ENCODE measurements at regions not wholly inside any gene's neighbourhood (a gene's known extent, or its start where the extent isn't known, plus 50 kb on each side); places are given as distances from the start of the nearest gene placed in this dataset.
"Not testable (repeated sequence)": the region's sequence is repeated elsewhere in the genome, so short reads cannot be mapped to it uniquely, and the experiment has no call there.

DNA sequence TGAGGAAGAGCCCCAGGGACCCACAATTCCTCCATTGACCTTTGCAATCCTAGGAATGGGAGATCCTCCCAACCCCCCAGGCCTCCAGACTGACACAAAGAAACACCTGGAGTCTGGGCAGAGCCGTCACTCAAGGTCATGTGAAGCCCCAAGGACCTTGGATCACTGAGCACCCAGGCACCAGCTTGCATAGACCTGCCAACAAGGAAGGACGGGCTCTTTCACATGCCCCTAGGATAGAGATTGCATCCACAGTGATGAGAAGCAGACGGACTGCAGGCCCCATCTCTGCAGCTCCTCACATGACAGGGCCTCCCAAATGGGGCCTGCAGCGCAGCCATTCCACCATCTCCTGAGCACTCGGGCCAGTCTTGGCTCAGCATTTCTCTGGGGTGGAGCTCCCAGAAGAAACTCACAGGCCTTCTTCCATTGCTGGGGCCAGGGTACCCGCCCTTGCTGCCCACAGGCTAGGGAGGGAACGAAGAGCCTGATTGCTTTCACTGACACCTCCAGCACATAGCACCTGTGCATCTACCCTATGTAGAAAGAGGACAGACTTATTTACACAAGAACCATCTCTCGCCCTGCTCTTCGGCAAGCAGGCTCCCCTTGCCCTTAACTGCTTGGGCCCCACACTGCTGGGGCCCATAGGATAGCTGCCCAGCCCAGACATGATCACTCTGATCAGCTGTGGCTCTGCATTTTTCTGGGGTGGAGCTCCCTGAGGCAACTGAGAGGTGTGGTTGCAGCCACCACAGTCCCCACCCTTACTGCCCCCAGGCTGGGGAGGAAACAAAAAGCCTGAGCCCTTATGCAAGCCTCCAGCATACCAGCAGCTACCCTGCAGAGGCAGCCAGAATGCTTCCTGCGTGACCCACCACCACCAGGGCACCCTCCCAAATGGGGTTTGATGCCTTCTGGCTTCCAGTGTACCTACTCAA, 185.7 kb upstream of the ZCCHC13 start:
- no peak overlapping the region for H3K27ac ChIP-seq
- TF ChIP-seq, protein P1, sequence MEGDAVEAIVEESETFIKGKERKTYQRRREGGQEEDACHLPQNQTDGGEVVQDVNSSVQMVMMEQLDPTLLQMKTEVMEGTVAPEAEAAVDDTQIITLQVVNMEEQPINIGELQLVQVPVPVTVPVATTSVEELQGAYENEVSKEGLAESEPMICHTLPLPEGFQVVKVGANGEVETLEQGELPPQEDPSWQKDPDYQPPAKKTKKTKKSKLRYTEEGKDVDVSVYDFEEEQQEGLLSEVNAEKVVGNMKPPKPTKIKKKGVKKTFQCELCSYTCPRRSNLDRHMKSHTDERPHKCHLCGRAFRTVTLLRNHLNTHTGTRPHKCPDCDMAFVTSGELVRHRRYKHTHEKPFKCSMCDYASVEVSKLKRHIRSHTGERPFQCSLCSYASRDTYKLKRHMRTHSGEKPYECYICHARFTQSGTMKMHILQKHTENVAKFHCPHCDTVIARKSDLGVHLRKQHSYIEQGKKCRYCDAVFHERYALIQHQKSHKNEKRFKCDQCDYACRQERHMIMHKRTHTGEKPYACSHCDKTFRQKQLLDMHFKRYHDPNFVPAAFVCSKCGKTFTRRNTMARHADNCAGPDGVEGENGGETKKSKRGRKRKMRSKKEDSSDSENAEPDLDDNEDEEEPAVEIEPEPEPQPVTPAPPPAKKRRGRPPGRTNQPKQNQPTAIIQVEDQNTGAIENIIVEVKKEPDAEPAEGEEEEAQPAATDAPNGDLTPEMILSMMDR (IDR thresholded peaks at IDR 0.05) = no peak
- no peak for TF ChIP-seq ZFX (IDR thresholded peaks at IDR 0.05; ENCODE audit: borderline replicate concordance)

DNA sequence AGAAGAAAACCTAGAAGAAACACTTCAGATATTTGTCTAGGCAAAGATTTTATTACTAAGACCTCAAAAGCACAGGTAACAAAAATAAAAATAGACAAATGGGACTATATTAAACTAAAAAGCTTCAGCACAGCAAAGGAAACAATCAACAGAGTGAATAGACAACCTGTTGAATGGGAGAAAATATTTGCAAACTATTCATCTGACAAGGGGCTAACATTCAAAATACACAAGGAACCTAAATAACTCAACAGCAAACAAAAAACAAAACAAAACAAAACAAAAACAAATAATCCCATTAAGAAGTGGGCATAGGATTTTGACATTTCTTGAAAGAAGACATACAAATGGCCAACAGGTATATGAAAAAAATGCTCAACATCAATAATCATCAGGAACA, 192.7 kb upstream of the ZCCHC13 start:
- TF ChIP-seq ZFX (IDR thresholded peaks at IDR 0.05; ENCODE audit: borderline replicate concordance) = no peak
- TF ChIP-seq, protein P1 (IDR thresholded peaks at IDR 0.05) = no peak

DNA sequence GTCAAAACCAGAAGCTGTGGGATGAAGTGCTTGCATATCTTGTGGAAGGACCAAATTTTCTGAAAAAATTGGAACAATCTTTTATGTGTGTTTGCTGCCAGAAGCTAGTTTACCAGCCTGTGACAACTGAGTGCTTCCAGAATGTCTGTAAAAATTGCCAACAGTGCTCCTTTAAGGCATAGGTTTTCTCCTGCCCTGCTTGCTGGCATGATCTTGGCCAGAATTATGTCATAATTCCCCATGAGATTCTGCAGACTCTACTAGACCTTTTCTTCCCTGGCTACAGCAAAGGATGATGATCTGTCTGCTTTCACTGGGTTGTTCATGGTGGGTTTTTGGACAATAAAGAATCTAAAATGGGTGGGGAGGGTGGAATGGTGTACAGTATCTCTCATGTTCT, 196.3 kb upstream of the ZCCHC13 start:
- H3K27ac ChIP-seq = no peak overlapping the region
- no peak for TF ChIP-seq ZFX (IDR thresholded peaks at IDR 0.05; ENCODE audit: borderline replicate concordance)
- TF ChIP-seq, protein P1 (IDR thresholded peaks at IDR 0.05) = no peak

More for the DNA sequence above, 192.7 kb upstream of the ZCCHC13 start:
- no peak overlapping the region for H3K27ac ChIP-seq

DNA sequence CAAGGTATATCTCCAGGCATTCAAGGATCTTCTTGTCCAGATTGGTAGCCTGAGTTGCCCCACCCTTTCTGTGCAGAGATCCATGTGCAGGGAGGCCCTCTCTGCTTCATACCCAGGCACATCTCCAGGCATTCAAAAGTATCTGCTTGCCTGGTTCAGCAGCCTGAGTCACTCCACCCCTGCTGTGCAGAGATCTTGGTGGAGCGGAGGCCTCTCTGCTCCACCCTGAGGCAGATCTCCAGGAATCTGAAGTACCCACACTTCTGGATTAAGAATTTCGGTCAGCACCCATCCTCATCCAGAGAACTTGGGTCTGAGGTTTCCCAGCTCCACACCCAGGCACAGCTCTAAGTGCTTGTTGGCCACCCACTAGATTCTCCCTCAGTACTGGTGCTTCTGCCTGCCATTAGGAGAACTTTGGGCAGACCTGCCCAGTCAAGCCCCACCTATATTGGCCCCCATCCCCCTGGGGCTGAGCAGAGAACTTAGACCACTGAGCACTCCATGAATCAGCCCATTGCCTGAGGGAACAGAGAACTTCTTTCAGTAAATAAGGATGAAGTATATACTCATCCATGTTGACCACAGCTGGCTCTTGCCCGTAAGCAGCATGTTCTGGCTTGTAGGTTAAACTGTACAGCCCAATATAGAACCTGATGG, 199.5 kb upstream of the ZCCHC13 start:
- TF ChIP-seq ZFX (IDR thresholded peaks at IDR 0.05; ENCODE audit: borderline replicate concordance) = no peak
- TF ChIP-seq, protein P1 (IDR thresholded peaks at IDR 0.05) = no peak
- no peak overlapping the region for H3K27ac ChIP-seq

DNA sequence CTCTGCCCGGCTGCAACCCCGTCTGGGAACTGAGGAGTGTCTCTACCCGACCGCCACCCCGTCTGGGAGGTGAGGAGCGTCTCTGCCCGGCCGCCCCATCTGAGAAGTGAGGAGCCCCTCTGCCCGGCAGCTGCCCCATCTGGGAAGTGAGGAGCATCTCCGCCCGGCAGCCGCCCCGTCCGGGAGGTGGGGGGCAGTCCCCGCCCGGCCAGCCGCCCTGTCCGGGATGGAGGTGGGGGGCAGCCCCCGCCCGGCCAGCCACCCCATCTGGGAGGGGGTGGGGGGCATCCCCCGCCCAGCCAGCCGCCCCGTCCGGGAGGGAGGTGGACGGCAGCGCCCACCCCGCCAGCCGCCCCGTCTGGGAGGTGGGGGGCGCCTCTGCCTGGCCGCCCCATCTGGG, 205.6 kb upstream of the ZCCHC13 start:
- not testable (repeated sequence) for H3K27ac ChIP-seq

DNA sequence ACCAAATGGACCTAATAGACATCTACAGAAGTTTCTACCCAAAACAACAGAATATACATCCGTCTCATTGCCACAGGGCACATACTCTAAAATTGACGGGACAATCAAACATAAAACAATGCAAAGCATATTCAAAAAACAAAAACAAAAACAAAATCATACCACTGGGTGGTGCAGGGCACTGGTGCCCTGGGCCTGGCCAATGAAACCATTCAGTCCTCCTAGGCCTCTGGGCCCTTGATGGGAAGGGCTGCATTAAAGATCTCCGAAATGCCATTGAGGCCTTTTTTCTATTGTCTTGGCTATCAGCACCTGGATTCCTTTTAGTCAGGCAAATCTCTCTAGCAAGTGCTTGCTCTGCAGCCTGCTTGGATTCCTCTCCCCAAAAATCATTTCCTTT, 213.9 kb upstream of the ZCCHC13 start:
- no peak for TF ChIP-seq ZFX (IDR thresholded peaks at IDR 0.05; ENCODE audit: borderline replicate concordance)
- TF ChIP-seq, protein P1 (IDR thresholded peaks at IDR 0.05) = no peak
- no peak overlapping the region for H3K27ac ChIP-seq

DNA sequence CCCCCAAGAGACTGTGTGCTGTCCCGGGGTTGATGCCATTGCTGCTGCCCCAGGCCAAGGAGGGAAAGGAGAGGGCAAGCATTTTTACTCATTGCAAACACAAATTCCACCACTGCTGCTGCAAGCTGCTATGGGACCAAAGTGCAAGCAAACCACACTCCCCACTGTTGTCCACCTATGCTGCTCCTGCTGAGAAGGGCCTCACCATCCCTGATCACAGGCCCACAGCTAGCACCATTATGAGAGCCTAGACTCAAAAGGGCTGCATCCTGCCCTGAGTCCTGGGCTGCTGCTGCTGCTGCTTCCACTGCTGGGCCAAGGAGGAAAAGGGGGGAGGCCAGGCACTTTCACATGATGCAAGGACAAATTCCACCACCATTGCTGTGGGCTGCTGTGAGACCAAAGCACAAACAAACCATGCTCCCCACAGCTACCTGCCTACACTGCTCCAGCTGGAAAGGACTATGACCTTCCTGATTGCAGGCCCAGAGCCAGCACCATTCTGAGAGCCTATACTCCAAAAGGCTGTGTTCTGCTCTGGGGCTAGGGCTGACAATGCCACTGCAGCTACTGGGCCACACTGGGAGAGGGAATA, 218.2 kb upstream of the ZCCHC13 start:
- TF ChIP-seq, protein P1 (IDR thresholded peaks at IDR 0.05) = no peak
- no peak for TF ChIP-seq ZFX (IDR thresholded peaks at IDR 0.05; ENCODE audit: borderline replicate concordance)
- H3K27ac ChIP-seq = no peak overlapping the region

Measured in 22Rv1 (cell line).